ENCODE measurements at regions not wholly inside any gene's neighbourhood (a gene's known extent, or its start where the extent isn't known, plus 50 kb on each side); places are given as distances from the start of the nearest gene placed in this dataset.

DNA sequence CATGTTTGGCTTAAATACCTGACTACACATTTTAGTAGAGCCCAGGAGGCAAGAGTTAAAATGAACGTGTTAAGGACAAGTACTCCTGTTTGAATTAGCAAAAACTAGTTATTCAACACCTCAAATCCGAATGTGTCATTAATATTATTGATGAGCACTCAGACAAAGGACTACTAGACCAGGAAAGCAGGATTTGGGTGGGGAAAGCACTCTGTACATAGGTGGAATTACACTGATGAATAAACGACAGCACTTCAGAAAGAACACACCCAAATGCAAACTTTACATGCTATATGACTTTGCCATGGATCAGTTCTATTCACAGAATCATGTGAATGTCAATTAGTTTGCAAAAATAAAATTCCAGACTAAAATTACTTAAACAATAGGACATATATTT, 95.1 kb upstream of the CAV2 start:
- TF ChIP-seq POLR2A (IDR thresholded peaks at IDR 0.05; ENCODE audit: low read depth, low read length), result no peak
- TF ChIP-seq, protein P1, sequence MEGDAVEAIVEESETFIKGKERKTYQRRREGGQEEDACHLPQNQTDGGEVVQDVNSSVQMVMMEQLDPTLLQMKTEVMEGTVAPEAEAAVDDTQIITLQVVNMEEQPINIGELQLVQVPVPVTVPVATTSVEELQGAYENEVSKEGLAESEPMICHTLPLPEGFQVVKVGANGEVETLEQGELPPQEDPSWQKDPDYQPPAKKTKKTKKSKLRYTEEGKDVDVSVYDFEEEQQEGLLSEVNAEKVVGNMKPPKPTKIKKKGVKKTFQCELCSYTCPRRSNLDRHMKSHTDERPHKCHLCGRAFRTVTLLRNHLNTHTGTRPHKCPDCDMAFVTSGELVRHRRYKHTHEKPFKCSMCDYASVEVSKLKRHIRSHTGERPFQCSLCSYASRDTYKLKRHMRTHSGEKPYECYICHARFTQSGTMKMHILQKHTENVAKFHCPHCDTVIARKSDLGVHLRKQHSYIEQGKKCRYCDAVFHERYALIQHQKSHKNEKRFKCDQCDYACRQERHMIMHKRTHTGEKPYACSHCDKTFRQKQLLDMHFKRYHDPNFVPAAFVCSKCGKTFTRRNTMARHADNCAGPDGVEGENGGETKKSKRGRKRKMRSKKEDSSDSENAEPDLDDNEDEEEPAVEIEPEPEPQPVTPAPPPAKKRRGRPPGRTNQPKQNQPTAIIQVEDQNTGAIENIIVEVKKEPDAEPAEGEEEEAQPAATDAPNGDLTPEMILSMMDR (IDR thresholded peaks at IDR 0.05 in 2 of 3, conservative IDR thresholded peaks at IDR 0.05 in 1 of 3; ENCODE audit: control insufficient read depth in 2 of 3, extremely low read depth in 1 of 3, insufficient read depth in 1 of 3, low read depth in 3 of 3, low read length in 3 of 3), result no peak
- TF ChIP-seq PAX8 (IDR thresholded peaks at IDR 0.05), result no peak
- TF ChIP-seq KAT2A (conservative IDR thresholded peaks at IDR 0.05; ENCODE audit: control insufficient read depth, low read depth, low read length), result no peak
- TF ChIP-seq RCOR1 (conservative IDR thresholded peaks at IDR 0.05; ENCODE audit: low read depth, low read length), result no peak
- no peak for TF ChIP-seq HDAC6 (IDR thresholded peaks at IDR 0.05; ENCODE audit: unreplicated experiment)
- TF ChIP-seq CHD2 (IDR thresholded peaks at IDR 0.05; ENCODE audit: borderline replicate concordance, low read depth, low read length), result no peak
- no peak for TF ChIP-seq RAD21 (IDR thresholded peaks at IDR 0.05; ENCODE audit: insufficient read depth, low read depth, low read length)
